T-helper 22 cell (primary cell): ENCODE measurements at regions not wholly inside any gene's neighbourhood (a gene's known extent, or its start where the extent isn't known, plus 50 kb on each side); places are given as distances from the start of the nearest gene placed in this dataset.
"Not testable (repeated sequence)": the region's sequence is repeated elsewhere in the genome, so short reads cannot be mapped to it uniquely, and the experiment has no call there.

Source experiments
- DNase-seq: peaks from one replicate; pipeline ENCODE4 v3.0.0-alpha.2; 2020; ENCODE audit warnings: low read depth

DNA sequence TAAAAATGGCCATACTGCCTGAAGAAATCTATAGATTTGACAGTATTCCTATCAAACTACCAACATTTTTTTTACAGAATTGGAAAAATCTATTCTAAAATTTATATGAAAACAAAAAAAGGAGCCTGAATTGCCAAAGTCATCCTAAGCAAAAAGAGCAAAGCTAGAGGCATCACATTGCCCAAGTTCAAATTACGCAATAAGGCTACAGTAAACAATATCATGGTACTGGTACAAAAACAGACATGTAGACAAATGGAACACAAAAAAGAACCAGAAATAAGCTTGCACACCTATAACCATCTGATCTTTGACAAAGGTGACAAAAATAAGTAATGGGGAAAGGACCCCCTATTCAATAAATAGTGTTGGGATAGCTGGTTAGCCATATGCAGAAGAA, 50.2 kb upstream of the THSD7B start:
- DNase-seq: no peak

GRCh38 chr2:136714452-136714951, 50.8 kb upstream of the THSD7B start:
- no peak for DNase-seq

- DNase-seq: no peak
Observed at GRCh38 chr2:136713739-136714138, 51.6 kb upstream of the THSD7B start.

GRCh38 chr2:136705336-136705735, 60.0 kb upstream of the THSD7B start:
- DNase-seq: no peak

- DNase-seq: no peak
Observed at GRCh38 chr2:136703214-136703613, 62.1 kb upstream of the THSD7B start.

DNA sequence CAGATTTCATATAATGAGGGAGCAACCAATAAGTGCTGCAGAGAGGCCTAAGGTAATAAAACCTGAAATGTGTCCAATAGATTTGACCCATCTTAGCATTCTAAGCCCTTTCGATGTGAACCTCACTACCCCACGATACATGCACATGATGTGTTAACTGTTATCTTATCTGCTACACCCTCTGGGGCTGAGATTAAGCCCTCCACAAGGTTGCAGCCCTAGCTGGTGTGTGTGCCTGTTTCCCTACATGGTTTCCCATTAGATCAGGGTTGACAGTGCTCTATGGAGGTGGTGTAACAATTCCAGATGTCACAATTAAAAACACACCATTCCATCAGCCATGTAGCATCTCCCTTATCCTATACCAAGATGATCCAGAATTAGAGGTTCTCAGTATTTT, 68.9 kb upstream of the THSD7B start:
- DNase-seq: no peak

DNA sequence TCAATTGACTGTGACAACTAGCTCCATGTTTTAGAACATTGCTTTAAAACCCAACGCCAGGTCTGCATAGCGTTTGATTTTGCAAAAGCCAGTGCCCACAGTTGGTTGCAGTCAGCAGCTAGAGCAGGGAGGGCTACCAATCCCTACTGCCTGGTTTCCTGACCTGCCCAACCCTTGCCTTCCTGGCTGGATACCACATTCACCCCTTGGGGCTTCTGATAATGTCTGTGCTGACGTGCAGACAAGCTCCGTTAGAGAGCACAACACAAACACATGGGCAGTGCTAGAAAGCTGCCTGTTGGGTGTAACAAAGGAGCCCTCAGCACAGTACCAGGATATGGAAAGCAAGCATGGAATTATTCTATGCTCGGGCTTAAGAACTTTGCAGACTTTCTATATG, 71.4 kb upstream of the THSD7B start:
- no peak for DNase-seq

- not testable (repeated sequence) for DNase-seq
Observed at GRCh38 chr2:136680079-136680478, 85.3 kb upstream of the THSD7B start.

DNA sequence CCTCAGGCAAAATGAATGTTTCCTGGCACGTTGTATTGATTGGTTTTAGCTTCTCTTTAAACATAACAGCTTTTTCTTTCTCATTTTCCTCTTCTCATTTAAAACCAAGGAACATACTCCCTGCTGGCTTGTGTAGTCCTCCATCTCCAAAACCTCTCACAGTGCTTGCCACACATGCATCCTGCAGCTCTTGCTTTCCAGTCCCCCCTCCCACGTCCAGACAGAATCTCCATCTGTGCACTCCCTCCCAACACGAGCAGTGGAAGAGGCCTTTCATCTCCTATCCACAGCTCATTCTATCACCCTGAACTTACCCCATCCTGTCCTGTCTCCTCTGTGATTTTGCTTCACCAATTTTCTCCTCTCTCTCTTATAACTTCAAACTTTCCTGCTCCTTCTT, 99.6 kb upstream of the THSD7B start:
- no peak for DNase-seq

DNA sequence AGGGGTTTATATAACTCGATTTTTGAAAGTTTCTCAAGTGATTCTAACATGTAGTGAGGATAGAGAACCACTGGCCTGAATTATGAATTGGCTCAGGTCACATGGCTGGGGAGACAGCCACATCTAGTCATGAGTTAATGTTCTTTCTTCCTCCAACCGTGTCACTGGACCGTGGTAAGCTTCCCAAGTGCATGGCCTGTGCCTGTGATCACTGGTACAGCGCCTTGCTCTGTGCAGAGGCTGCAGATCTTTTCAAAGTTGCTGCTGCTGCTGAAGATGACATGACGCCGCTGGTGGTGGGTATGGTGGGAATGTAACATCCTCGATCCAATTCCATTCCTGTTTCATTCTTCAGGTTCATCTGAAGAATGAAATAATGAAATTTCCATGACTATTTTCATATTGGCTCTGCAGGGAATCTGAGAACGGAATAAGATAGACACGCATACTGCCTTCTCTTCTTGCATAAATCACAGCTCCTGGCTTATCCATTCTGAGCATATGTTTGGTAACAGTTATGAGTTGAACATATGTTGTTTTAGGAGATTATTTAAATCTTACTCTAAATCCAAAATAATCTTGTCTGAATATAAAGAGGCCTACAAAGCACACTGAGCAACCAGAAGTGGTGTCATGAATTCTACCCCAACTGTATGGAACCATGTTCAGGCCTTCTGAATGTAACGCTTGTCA, 100.5 kb upstream of the THSD7B start:
- DNase-seq: no peak

- DNase-seq: no peak
Observed at GRCh38 chr2:136658201-136658600, 107.1 kb upstream of the THSD7B start.

GRCh38 chr2:136653861-136654260, 111.5 kb upstream of the THSD7B start:
- no peak for DNase-seq

- no peak for DNase-seq
Observed at GRCh38 chr2:136651456-136652010, 113.8 kb upstream of the THSD7B start.

GRCh38 chr2:136647039-136647438, 118.3 kb upstream of the THSD7B start:
- no peak for DNase-seq

GRCh38 chr2:136645236-136645828, 120.0 kb upstream of the THSD7B start:
- no peak for DNase-seq

GRCh38 chr2:136639651-136640050, 125.7 kb upstream of the THSD7B start:
- DNase-seq: no peak

DNA sequence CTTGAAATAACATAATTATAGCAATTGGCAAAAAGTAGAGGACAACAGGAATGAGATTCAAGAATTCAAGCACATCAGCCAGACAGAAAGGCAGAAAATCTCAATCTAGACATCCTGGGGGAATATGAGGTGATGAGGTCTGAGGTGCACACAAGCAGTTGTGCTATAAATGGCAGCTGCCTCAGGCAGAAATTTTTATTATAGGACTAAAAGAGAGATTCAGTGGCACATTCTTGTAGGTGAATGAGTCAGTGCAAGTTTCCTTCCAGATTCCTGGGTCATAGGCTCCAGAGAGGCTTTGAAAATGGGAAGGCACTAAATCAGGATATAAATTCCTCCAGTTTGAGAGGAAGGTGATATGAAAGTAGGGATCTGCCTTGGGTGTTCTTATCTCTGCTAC, 127.2 kb upstream of the THSD7B start:
- no peak for DNase-seq

- no peak for DNase-seq
Observed at GRCh38 chr2:136637402-136637801, 127.9 kb upstream of the THSD7B start.

DNA sequence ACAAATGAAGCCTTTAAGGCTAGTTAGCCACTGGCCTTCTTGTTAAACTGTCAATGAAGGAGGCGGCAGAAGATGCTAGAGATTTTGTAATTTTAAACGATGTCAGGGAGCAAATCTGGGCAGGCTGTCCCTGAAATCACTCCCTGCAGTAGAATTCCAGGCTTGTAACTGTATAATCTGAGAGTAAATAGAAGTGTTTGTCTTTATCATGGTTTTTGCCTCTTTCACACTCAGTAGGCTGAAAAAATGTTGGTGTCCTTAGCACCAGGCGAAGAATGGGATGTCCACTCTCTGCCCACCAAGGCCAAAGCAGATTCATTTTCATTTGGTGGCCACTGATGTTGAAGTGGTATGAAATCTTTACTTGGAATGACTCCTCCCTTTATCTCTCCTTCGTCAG, 136.9 kb upstream of the THSD7B start:
- DNase-seq: no peak

DNA sequence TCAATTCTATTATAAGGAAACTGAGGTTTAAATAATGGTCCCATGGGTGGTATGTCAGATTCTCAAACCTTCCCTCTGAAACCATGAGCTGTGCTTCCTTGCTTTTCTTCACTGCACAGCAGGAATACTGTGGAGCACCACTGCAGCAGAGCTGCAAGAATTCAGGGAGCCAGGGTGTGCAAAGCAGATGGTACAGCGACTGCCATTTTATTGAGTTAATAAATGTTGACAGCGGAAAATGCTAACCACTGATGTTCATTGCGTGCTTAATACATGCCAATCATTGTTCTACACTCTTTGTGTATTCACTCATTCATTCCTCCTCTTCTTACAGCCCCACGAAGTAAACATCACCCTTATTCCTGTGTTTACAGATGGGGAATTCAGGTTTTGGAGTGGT, 152.2 kb upstream of the THSD7B start:
- no peak for DNase-seq

DNA sequence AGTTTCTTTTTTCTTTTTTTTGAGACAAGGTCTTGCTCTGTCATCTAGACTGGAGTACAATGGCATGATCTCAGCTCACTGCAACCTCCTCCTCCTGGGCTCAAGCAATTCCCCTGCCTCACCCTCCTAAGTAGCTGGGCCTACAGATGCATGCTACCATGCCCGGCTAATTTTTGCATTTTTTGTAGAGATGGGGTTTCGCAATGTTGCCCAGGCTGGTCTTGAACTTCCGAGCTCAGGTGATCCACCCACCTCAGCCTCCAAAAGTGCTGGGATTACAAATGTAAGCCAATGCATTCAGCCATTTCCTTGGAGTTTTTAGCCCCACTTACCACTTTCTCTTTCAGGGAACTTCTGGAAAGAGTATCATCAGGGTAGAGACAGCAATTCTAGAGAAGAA, 153.3 kb upstream of the THSD7B start:
- DNase-seq: no peak

DNA sequence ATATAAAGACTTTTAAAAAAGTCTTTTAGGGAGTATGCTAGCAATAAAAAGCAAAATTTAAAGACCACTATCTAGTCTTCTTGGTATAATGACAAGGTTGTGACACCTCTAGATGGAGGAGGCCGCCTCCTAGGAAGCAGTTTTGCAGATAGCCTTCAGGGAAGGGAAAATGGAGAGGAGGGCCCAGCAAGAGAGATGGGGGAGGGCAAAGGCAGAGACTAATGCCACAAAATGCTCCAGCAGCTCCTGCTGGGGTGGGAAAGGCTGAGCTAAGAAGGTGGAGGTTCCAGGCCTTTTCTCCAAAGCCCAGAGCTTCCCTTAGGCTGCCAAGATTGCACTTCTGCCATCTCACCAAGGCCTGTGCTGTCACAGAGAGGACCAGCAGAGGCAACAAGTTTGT, 153.9 kb upstream of the THSD7B start:
- no peak for DNase-seq

GRCh38 chr2:136582628-136583205, 182.6 kb upstream of the THSD7B start:
- no peak for DNase-seq
